ENCODE measurements at regions not wholly inside any gene's neighbourhood (a gene's known extent, or its start where the extent isn't known, plus 50 kb on each side); places are given as distances from the start of the nearest gene placed in this dataset.

DNA sequence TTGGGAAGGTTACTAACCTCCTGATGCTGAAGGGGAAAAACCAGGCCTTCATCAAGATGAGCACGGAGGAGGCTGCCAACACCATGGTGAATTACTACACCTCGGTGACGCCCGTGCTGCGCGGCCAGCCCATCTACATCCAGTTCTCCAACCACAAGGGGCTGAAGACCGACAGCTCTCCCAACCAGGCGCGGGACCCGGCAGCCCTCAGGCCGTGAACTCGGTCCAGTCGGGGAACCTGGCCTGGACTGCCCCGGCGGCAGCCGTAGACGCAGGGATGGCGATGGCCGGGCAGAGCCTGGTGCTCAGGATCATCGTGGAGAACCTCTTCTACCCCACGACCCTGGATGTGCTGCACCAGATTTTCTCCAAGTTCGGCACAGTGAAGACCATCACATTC is 133.0 kb upstream of the FUT8 start:
- Histone ChIP-seq H4K91ac (ENCODE audit: insufficient read depth, low read depth, low read length) (no peak overlapping the region), H3K56ac (ENCODE audit: extremely low read depth, insufficient read depth, low read length) (no peak overlapping the region), H3K9ac (ENCODE audit: low read depth, low read length) (no peak overlapping the region), H3K4me1 (ENCODE audit: control insufficient read depth, insufficient read depth, low read length) (peaks cover 7% of the 10 kb centered on the region), H3K14ac (replicated peaks; ENCODE audit: low read depth, low read length) (no peak overlapping the region), H3K36me3 (ENCODE audit: control insufficient read depth, insufficient read depth, low read length) (no peaks in the 10 kb centered on the region), H3K27ac (ENCODE audit: insufficient read depth, low read length) (no peak overlapping the region), H3K18ac (ENCODE audit: low read depth, low read length) (no peak overlapping the region), H2BK120ac (ENCODE audit: low read depth, low read length) (no peak overlapping the region), H4K8ac (ENCODE audit: low read depth in 2 of 2, low read length in 2 of 2) (no peak overlapping the region), H2AK5ac (ENCODE audit: low read depth, low read length) (no peak overlapping the region), H2AK9ac (replicated peaks; ENCODE audit: low read depth, low read length, poor library complexity) (no peak overlapping the region), H3K23ac (ENCODE audit: low read depth, low read length) (no peak overlapping the region), H3K79me1 (ENCODE audit: low read depth in 1 of 2, low read length in 2 of 2) (no peaks in the 10 kb centered on the region), H3K4me3 (ENCODE audit: insufficient read depth, low read depth, low read length) (no peak overlapping the region), H3K9me3 (ENCODE audit: control insufficient read depth, insufficient read depth, low read length) (no peaks in the 10 kb centered on the region), H3K9me1 (ENCODE audit: insufficient read depth, low read length) (peaks cover 8% of the 10 kb centered on the region; the same call in 1 of the 2 replicates), H4K20me1 (ENCODE audit: insufficient read depth, low read length) (no peaks in the 10 kb centered on the region), H3K4ac (ENCODE audit: low read depth, low read length) (no peak overlapping the region), H3K4me2 (ENCODE audit: low read depth, low read length) (no peak overlapping the region), H2BK15ac (ENCODE audit: low read depth, low read length) (no peak overlapping the region), H2BK5ac (ENCODE audit: low read depth, low read length, poor library complexity, severe bottlenecking) (no peak overlapping the region), H3K27me3 (ENCODE audit: control insufficient read depth, insufficient read depth, low read length) (no peaks in the 10 kb centered on the region), H4K5ac (ENCODE audit: low read depth, low read length) (no peak overlapping the region), H2BK20ac (ENCODE audit: low read depth, low read length) (no peak overlapping the region), H2AFZ (replicated peaks; ENCODE audit: low read length, poor library complexity) (no peak overlapping the region)
- intact Hi-C loops (cut with micrococcal nuclease) (no loop called here), in situ Hi-C loops (cut with MboI; ENCODE audit: low sequenced_read_pairs) (no loop called here), dilution Hi-C loops (cut with HindIII; ENCODE audit: low sequenced_read_pairs, unreplicated experiment) (no loop called here)
- WGBS, 2 experiments (ENCODE audit: extremely low coverage in 2 of 2, insufficient read length in 1 of 2) = 100% methylated on average over 8 of the region's 22 CpGs; no CpG with 5 or more reads in 1 of the 2 experiments
- CTCF ChIA-PET = no interaction called here
- BruUV-seq (replicated peaks) = no TSS peak
- POLR2A ChIA-PET (ENCODE audit: unreplicated experiment) = no interaction called here
- TF ChIP-seq FOS (IDR thresholded peaks at IDR 0.05; ENCODE audit: low read depth, low read length) (no peak), SMC3 (IDR thresholded peaks at IDR 0.05; ENCODE audit: low read depth, low read length) (no peak), NFE2L2 (IDR thresholded peaks at IDR 0.05; ENCODE audit: low read depth, low read length) (no peak), MAFK (IDR thresholded peaks at IDR 0.05; ENCODE audit: low read depth, low read length) (no peak)
- TF ChIP-seq, protein P1, sequence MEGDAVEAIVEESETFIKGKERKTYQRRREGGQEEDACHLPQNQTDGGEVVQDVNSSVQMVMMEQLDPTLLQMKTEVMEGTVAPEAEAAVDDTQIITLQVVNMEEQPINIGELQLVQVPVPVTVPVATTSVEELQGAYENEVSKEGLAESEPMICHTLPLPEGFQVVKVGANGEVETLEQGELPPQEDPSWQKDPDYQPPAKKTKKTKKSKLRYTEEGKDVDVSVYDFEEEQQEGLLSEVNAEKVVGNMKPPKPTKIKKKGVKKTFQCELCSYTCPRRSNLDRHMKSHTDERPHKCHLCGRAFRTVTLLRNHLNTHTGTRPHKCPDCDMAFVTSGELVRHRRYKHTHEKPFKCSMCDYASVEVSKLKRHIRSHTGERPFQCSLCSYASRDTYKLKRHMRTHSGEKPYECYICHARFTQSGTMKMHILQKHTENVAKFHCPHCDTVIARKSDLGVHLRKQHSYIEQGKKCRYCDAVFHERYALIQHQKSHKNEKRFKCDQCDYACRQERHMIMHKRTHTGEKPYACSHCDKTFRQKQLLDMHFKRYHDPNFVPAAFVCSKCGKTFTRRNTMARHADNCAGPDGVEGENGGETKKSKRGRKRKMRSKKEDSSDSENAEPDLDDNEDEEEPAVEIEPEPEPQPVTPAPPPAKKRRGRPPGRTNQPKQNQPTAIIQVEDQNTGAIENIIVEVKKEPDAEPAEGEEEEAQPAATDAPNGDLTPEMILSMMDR (conservative IDR thresholded peaks at IDR 0.05; ENCODE audit: low read depth, low read length) = no peak
- TF ChIP-seq, protein P2, sequence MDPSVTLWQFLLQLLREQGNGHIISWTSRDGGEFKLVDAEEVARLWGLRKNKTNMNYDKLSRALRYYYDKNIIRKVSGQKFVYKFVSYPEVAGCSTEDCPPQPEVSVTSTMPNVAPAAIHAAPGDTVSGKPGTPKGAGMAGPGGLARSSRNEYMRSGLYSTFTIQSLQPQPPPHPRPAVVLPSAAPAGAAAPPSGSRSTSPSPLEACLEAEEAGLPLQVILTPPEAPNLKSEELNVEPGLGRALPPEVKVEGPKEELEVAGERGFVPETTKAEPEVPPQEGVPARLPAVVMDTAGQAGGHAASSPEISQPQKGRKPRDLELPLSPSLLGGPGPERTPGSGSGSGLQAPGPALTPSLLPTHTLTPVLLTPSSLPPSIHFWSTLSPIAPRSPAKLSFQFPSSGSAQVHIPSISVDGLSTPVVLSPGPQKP (IDR thresholded peaks at IDR 0.05; ENCODE audit: borderline replicate concordance, low read depth, low read length) = no peak
- no peak for ATAC-seq (ENCODE audit: low read depth)
- no peak for DNase-seq

Measured in IMR-90 (cell line).